ENCODE measurements at regions not wholly inside any gene's neighbourhood (a gene's known extent, or its start where the extent isn't known, plus 50 kb on each side); places are given as distances from the start of the nearest gene placed in this dataset.
"Not testable (repeated sequence)": the region's sequence is repeated elsewhere in the genome, so short reads cannot be mapped to it uniquely, and the experiment has no call there.

DNA sequence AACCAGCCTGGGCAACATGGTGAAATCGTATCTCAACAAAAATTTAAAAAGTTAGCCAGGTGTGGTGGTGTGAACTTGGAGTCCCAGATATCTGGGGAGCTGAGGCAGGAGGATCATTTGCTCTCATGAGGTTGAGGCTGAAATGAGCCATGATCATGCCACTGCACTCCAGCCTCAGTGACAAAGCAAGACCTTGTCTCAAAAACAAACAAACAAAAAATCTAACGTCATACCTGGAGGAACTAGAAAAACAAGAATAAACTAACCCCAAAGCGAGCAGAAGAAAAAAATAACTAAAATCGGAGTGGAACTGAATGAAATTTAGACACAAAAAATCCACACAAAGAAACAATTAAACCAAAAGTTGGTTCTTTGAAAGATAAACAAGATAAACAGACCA is 1885.1 kb downstream of the OLFM4 start:
- no peak for DNase-seq

DNA sequence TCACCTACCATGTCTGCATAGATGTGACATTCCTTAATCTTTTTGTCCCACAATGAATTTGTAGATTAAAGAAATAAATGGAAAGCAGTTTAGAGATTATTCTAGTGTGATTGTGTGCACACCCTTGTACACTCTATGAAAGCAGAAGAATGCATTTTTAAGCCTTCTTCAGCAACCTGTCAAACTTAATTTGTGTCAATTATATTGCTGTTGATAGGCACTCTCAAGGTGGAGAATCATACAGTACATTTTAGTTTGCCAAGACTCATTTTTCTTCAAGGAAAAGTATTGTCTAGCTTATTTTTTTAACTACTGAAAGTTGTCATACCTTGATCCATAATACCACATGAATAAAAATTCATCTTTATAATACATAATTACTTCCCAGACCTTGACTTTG is 1898.9 kb downstream of the OLFM4 start:
- DNase-seq, result no peak

- no peak for DNase-seq
Measured at GRCh38 chr13:54928071-54928470, 1899.5 kb downstream of the OLFM4 start.

GRCh38 chr13:54934121-54934520 is 1905.5 kb downstream of the OLFM4 start:
- no peak for DNase-seq

GRCh38 chr13:54945973-54946372 is 1917.4 kb downstream of the OLFM4 start:
- no peak for DNase-seq

DNA sequence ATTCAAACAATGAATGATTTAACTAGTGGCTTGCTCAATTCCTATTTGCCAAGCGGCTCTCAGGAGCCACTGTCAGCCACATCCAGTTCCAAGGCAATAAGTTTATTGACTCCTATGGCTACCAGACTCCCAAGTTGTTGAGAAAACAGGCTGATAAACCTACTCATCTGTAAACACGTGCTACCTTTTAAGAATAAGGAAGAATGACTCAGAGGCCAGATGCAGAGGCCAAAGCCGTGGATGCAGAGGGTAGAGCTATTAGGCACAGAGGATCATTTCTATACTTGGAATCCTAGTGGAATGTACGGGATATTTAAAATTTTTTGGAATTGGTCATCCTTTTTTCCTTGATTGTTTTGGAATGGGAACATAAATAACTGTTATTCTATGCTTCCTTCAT is 1921.1 kb downstream of the OLFM4 start:
- DNase-seq, result no peak

DNA sequence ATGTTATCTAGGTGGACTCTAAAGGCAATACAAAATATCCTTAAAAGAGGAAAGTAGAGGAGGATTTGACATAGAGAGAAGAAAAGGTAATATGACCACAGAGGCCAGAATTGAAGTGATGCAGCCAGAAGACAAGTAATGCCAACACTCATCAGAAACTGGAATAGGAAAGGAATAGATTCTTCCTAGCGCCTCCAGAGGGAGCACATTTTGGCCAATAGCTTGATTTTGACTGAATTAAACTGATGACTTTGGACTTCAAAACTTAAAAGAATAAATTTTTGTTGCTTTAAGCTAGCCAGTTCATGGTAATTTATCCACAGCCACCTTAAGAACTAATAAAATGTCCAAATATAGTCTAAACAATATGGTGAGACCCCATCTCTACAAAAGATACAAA is 1921.9 kb downstream of the OLFM4 start:
- DNase-seq, result no peak

DNA sequence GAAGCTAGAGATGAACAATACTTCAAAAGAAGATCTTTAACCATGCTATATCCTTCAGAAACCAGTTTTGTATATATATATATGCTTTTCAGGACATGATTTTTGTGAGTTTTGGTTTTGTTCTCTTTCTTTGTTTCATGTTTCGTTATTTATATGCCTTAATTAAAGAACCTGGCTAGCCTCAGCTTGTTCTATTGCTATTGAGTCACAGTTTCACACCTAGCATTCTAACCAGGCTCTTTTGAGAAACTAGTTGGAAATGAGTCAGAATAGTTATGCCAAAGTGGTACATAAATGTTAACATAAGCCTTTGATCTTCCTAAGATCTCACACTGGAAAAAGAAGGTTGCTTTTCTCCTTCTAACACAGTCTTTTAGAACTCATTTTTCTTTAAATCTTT is 1925.2 kb downstream of the OLFM4 start:
- no peak for DNase-seq

- no peak for DNase-seq
Measured at GRCh38 chr13:54958781-54959180, 1930.2 kb downstream of the OLFM4 start.

DNA sequence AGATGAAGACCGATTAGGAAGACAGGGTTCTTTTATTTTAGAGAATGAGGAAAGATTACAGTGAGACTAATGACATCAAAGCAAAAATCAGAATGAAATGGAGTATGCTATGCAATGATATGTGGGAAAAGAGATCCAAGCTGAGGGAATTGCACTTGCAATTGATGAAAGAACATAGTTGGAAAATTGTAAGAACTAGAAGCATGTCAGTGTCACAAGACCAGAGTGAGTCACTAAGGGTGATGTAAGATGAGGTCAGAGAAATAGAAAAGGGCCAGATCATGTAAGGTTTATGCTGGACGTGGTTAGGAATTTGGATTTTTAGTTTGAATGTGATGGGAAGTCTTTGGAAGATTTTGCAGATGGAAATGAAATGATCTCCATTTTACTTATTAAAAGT is 1937.3 kb downstream of the OLFM4 start:
- no peak for DNase-seq

DNA sequence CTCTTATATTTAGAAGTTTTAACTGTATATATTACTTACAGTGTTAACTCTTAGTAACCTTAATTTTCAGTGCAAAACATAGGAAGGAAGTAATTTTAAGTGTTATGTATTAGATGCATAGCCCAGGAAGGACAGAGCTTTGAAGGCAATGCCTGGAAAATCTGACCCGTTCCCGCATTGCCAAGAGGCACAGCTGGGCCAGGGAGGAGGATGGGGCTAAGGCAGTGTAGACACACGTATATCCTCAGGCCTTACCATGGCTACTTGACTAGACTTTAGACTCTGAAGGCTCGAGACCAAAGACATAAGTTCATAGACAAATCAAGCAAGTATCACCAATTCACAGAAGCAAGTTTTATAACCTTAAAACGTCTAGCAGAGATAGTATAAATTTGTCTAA is 1944.2 kb downstream of the OLFM4 start:
- no peak for DNase-seq

DNA sequence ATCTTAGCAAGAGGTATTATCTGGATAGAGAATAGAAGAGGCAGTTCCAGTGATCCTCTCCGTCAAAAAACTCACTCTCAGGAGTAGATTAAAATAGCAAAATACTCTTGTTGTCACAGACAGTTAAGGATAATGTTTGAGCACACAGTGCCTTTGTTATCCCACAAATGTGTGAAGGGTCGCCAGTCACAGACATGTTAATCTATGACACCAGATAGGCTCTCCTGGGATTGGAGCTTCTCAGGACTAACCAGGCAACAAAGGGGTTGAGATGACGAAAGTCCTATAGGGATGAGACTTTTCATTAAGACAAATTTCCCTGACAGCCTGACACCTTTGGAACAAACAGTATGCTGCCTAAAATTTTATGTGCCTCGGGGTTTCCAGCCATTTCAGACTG is 1947.1 kb downstream of the OLFM4 start:
- no peak for DNase-seq

DNA sequence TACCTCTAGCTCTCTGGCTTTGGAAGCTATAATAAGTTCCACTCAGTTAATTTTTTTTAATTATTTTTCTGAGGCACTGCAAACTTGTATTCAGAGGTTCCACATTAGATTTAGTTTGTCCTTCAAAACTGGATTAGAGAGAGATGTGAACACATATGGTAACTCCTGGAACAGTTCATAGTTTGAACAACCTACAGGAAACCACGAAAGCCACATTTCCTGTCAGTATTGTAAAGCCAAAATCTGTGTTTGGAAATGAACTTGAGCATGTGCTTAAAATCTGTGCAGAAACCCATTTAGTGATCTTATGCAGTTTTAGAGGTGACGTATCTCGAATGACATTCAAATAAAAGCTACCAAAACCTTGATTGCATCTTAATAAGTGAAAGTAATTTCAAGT is 1952.0 kb downstream of the OLFM4 start:
- DNase-seq, result no peak

GRCh38 chr13:54989418-54989817 is 1960.8 kb downstream of the OLFM4 start:
- no peak for DNase-seq

DNA sequence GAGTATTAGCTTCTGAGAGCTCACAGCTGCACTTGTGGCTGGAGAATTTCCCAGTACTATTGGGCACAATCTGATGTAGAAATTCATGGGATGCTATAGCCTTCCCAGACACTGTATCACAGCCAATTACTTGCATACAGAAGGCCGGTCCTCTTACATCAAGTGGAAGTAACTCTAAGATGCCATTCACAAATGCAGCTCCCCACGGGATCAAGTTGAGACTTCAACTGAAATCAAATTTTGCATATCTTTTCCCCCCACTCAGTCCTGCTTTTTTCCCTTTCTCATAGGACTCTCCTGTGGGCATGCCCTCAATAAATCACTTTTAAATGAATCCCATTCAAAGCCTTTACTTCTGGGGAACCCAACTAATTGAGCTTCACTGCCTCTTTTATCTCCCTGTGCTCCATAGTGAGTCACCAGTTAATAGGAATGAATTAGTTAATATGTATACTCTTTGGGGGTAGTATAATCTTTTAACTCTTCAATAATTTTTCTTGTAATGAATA is 1970.8 kb downstream of the OLFM4 start:
- DNase-seq, result no peak

- no peak for DNase-seq
Measured at GRCh38 chr13:55000043-55000442, 1971.4 kb downstream of the OLFM4 start.

DNA sequence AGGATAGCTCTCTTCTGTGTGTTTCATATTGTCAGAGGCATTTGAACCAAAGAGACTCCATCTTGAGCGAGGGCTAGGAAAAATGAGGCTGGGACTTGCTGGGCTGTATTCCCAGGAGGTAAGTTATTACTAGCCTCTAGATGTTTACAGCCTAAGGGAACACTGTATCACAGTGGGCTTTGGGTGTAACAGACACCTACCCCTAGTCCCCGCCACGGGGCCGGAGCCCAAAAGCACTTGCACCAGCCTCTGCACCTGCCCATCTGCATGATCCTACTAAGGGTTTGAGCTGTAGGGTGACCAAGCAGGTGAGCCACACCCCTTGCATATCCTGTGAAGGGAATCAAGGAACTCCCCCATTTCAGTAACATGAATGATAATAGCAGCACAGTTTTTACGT is 1972.2 kb downstream of the OLFM4 start:
- DNase-seq, result no peak

DNA sequence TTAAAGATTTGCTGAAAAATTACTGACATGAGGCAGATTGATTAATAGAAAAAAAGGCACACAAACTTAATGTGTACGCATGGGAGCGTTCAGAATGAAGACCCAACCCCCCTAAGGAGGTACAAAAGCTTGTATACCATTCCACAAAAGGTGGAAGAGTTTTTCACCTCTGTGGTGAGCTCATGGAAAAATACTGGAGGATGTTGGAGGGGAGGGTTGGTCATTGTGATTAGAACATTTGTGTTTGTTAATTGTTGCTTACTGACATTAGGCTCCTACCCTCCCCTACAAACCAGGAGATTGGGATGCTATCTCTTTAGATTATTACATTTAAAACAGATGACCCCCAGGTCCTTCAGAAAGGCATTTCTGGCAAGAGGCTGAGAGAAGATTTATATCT is 1973.3 kb downstream of the OLFM4 start:
- DNase-seq, result no peak

DNA sequence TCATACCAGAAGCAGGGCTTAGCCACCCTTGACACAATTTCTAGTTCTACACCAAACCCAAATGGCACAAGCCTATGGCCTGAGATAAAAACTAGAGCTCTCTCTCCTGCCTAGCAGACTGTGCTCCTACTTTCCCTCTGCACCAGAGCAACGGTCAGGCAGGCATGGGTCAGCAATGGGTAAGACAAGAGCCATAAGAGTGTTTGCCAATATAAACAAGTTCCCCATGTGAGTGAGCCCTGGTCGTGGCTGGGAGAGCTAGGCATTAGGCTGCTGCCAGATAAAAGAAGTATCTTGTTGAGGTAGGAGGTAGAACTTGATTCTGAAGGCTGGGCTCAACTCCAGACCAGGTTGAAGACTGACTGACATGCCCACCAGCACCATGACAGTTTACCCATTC is 1979.1 kb downstream of the OLFM4 start:
- no peak for DNase-seq

- DNase-seq, result no peak
Measured at GRCh38 chr13:55013051-55013450, 1984.4 kb downstream of the OLFM4 start.

DNA sequence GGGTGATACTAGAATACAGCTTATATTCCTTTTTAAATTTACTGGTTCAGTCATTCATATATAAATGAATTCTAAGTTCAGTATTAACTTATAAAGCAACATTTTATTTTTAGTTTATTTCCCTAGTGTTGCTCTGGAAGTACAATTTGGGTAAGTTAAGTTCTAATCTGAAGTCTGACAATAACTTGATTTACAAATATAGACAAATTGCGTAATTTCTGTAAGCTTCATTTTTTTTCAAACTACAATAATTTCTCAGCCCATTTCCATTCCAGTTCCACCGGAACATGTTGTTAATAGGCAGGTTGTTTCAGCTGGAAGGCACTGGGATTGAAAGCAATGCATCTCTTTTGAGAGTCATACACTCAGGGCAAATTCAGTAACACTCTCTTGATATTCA is 2000.7 kb downstream of the OLFM4 start:
- DNase-seq, result no peak

DNA sequence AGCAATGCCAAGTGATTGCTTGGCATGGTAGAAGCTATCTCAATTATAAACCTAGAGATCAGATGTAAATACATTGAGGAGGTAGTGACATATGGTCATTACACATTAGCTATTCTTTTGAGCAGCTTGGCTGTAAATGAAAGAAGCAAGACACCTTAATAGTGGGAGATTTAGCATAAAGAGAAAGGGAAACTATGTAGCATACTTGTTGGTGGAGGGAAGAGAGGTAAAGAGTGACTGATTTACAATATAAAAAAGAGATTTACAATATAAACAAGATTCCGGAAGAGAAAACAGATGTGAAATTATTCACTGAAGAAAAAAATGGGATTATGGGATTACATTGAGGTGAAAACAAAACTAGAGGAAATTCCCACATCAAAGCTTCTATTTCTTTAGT is 2009.6 kb downstream of the OLFM4 start:
- DNase-seq, result no peak

GRCh38 chr13:55053891-55054550 is 2025.4 kb downstream of the OLFM4 start:
- DNase-seq, result not testable (repeated sequence)

- DNase-seq, result not testable (repeated sequence)
Measured at GRCh38 chr13:55055666-55056065, 2027.1 kb downstream of the OLFM4 start.

DNA sequence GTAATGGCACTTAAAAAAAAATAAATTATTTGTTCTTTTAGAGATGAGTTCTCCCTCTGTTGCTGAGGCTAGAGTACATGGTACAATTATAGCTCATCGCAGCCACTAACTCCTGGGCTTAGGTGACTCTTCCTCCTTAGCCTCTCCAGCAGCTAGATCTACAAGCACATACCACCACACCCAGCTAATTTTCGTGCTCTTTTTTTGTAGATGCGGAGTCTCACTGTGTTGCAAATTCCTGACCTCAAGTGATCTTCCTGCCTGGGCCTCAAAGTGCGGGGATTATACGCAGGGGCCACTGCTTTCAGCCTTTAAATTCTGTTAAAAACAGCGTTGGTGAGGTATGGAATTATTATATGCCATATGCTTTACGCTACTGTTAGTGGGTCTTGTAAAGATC is 2034.0 kb downstream of the OLFM4 start:
- DNase-seq, result no peak

Data from T1000 (cell line).